ENCODE measurements at regions not wholly inside any gene's neighbourhood (a gene's known extent, or its start where the extent isn't known, plus 50 kb on each side); places are given as distances from the start of the nearest gene placed in this dataset.
"Not testable (repeated sequence)": the region's sequence is repeated elsewhere in the genome, so short reads cannot be mapped to it uniquely, and the experiment has no call there.

DNA sequence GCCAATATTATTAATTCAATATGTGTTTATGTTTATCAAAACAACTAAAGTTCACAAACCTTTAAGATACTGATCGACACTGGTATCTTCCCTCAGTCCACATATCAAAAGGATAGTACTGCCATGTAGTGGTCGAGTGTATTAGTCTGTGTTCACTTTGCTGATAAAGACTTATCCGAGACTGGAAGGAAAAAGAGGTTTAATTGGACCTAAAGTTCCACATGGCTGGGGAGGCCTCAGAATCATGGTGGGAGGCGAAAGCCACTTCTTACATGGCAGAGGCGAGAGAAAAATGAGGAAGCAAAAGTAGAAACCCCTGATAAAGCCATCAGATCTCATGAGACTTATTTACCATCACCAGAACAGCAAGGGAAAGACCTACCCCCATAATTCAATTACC, 325.4 kb upstream of the PHF14 start:
- no peaks in the 10 kb centered on the region for H3K27me3 ChIP-seq (ENCODE audit: control insufficient read depth in 3 of 3, insufficient read depth in 3 of 3, low read length in 2 of 3)
- H3K36me3 ChIP-seq (ENCODE audit: control insufficient read depth in 4 of 4, insufficient read depth in 4 of 4, low read length in 4 of 4), result no peaks in the 10 kb centered on the region
- ATAC-seq (ENCODE audit: insufficient read depth, low FRiP score) (no peak), DNase-seq (no peak)
- no peak overlapping the region for H3K4me3 ChIP-seq
- H3K9ac ChIP-seq (ENCODE audit: insufficient read depth in 1 of 2, low read length in 2 of 2), result no peak overlapping the region
- TF ChIP-seq, protein P1, sequence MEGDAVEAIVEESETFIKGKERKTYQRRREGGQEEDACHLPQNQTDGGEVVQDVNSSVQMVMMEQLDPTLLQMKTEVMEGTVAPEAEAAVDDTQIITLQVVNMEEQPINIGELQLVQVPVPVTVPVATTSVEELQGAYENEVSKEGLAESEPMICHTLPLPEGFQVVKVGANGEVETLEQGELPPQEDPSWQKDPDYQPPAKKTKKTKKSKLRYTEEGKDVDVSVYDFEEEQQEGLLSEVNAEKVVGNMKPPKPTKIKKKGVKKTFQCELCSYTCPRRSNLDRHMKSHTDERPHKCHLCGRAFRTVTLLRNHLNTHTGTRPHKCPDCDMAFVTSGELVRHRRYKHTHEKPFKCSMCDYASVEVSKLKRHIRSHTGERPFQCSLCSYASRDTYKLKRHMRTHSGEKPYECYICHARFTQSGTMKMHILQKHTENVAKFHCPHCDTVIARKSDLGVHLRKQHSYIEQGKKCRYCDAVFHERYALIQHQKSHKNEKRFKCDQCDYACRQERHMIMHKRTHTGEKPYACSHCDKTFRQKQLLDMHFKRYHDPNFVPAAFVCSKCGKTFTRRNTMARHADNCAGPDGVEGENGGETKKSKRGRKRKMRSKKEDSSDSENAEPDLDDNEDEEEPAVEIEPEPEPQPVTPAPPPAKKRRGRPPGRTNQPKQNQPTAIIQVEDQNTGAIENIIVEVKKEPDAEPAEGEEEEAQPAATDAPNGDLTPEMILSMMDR (IDR thresholded peaks at IDR 0.05; ENCODE audit: control extremely low read depth, extremely low read depth), result no peak
- 80 to 86% methylated on average over 5 of the region's 5 CpGs for WGBS, 2 donors
- H3K27ac ChIP-seq (ENCODE audit: low read depth in 1 of 2, low read length in 1 of 2), result no peak overlapping the region
- H3K9me3 ChIP-seq (ENCODE audit: control insufficient read depth in 4 of 4, insufficient read depth in 3 of 4, low read length in 3 of 4), result no peaks in the 10 kb centered on the region
- peaks cover 0 to 25% (median 0%) of the 10 kb centered on the region in 5 donors for H3K4me1 ChIP-seq (ENCODE audit: control insufficient read depth in 5 of 5, insufficient read depth in 5 of 5, low read length in 5 of 5)

DNA sequence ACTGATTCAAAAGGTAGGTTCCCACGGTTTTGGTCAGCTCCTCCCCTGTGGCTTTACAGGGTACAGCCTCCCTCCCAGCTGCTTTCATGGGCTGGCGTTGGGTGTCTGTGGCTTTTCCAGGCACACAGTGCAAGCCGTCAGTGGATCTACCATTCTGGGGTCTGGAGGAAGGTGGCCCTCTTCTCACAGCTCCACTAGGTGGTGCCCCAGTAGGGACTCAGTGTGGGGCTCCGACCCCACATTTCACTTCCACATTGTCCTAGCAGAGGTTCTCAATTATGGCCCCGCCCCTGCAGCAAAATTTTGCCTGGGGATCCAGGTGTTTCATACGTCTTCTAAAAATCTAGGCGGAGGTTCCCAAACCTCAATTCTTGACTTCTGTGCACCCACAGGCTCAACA, 324.6 kb upstream of the PHF14 start:
- not testable (repeated sequence) for ATAC-seq (ENCODE audit: insufficient read depth, low FRiP score); H3K9me3 ChIP-seq (ENCODE audit: control insufficient read depth in 4 of 4, insufficient read depth in 3 of 4, low read length in 3 of 4)
- 84 to 91% methylated on average over 7 of the region's 7 CpGs for WGBS, 2 donors

DNA sequence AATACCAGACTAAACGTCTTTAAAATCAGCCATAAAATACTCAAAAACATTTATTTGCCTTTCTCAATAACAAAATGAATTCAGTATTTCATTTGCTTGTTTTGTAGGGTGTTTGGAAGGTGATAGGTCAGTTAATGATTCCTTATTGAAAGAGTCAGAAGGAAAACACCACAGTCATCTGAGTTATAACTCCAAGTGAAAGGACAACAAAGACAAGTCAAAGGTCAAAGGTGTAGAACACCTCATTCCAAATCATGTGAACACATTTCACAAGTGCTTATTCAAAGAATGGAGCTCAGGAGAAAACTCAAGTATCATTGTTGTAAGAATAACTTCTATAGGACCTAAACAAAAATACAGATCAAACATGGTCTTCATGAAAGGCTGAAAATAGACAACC, 318.6 kb upstream of the PHF14 start:
- Histone ChIP-seq H3K27ac (ENCODE audit: low read depth in 1 of 2, low read length in 1 of 2) (no peak overlapping the region), H3K36me3 (ENCODE audit: control insufficient read depth in 4 of 4, insufficient read depth in 4 of 4, low read length in 4 of 4) (no peaks in the 10 kb centered on the region), H3K9ac (ENCODE audit: insufficient read depth in 1 of 2, low read length in 2 of 2) (no peak overlapping the region), H3K4me1 (ENCODE audit: control insufficient read depth in 5 of 5, insufficient read depth in 5 of 5, low read length in 5 of 5) (no peaks in the 10 kb centered on the region), H3K27me3 (ENCODE audit: control insufficient read depth in 3 of 3, insufficient read depth in 3 of 3, low read length in 2 of 3) (no peaks in the 10 kb centered on the region), H3K4me3 (no peak overlapping the region), H3K9me3 (ENCODE audit: control insufficient read depth in 4 of 4, insufficient read depth in 3 of 4, low read length in 3 of 4) (no peaks in the 10 kb centered on the region)
- ATAC-seq (ENCODE audit: insufficient read depth, low FRiP score) (no peak), DNase-seq (no peak)
- 51 to 87% methylated on average over 1 of the region's 1 CpG for WGBS, 2 donors
- TF ChIP-seq, protein P1 (IDR thresholded peaks at IDR 0.05; ENCODE audit: control extremely low read depth, extremely low read depth), result no peak

More for the DNA sequence above, 324.6 kb upstream of the PHF14 start:
- not testable (repeated sequence) for H3K9ac ChIP-seq (ENCODE audit: insufficient read depth in 1 of 2, low read length in 2 of 2); H3K27me3 ChIP-seq (ENCODE audit: control insufficient read depth in 3 of 3, insufficient read depth in 3 of 3, low read length in 2 of 3); DNase-seq; H3K36me3 ChIP-seq (ENCODE audit: control insufficient read depth in 4 of 4, insufficient read depth in 4 of 4, low read length in 4 of 4); H3K4me3 ChIP-seq; H3K27ac ChIP-seq (ENCODE audit: low read depth in 1 of 2, low read length in 1 of 2)
- peaks cover 0 to 19% (median 0%) of the 10 kb centered on the region in 5 donors for H3K4me1 ChIP-seq (ENCODE audit: control insufficient read depth in 5 of 5, insufficient read depth in 5 of 5, low read length in 5 of 5)

DNA sequence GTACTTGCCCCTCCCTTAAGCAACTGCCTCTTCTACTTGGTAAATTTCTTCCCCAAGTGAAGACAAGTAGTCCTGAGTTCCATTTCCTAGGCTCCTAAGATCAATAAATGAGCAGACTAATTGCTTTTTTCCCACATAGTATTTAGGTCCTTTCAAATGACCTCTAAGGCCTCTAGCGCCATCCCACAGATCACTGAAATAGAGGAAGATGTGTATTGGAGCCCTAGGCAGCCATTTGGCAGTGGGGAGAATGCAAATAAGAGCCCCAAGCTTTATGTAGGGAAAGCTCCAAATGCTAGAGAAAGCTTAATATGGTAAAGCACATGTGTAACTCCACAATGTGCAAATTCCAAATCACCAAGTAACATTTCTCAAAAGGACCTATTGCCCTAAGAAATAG, 316.5 kb upstream of the PHF14 start:
- no peak for DNase-seq
- H3K9ac ChIP-seq (ENCODE audit: insufficient read depth in 1 of 2, low read length in 2 of 2), result no peak overlapping the region
- TF ChIP-seq, protein P1 (IDR thresholded peaks at IDR 0.05; ENCODE audit: control extremely low read depth, extremely low read depth), result no peak
- H3K27me3 ChIP-seq (ENCODE audit: control insufficient read depth in 3 of 3, insufficient read depth in 3 of 3, low read length in 2 of 3), result no peaks in the 10 kb centered on the region
- no peaks in the 10 kb centered on the region for H3K4me1 ChIP-seq (ENCODE audit: control insufficient read depth in 5 of 5, insufficient read depth in 5 of 5, low read length in 5 of 5)
- WGBS, 2 donors, result 62 to 85% methylated on average over 1 of the region's 1 CpG
- H3K9me3 ChIP-seq (ENCODE audit: control insufficient read depth in 4 of 4, insufficient read depth in 3 of 4, low read length in 3 of 4), result no peaks in the 10 kb centered on the region
- H3K4me3 ChIP-seq, result no peak overlapping the region
- H3K27ac ChIP-seq (ENCODE audit: low read depth in 1 of 2, low read length in 1 of 2), result no peak overlapping the region
- ATAC-seq (ENCODE audit: insufficient read depth, low FRiP score), result no peak
- H3K36me3 ChIP-seq (ENCODE audit: control insufficient read depth in 4 of 4, insufficient read depth in 4 of 4, low read length in 4 of 4), result no peaks in the 10 kb centered on the region
